ENCODE measurements at regions not wholly inside any gene's neighbourhood (a gene's known extent, or its start where the extent isn't known, plus 50 kb on each side); places are given as distances from the start of the nearest gene placed in this dataset.

- Mint-ChIP-seq H3K4me3 (no peak overlapping the region), H3K27ac (no peak overlapping the region), H3K36me3 (ENCODE audit: insufficient read depth in 1 of 3, low read depth in 3 of 3) (no peaks in the 10 kb centered on the region), H3K27me3 (ENCODE audit: low read depth) (no peaks in the 10 kb centered on the region; the same call in 1 of the 2 replicates), H3K9me3 (peaks cover 0 to 2% of the 10 kb centered on the region in 2 experiments; a peak in 3 of 5 replicates), H3K4me1 (no peaks in the 10 kb centered on the region)
- H3K14ac ChIP-seq (ENCODE audit: insufficient read depth, low read length) = no peak overlapping the region
- H3K56ac ChIP-seq (ENCODE audit: insufficient read length, low read depth, low read length) = no peak overlapping the region
- no peaks in the 10 kb centered on the region for H3K9me3 ChIP-seq (ENCODE audit: control insufficient read depth, low read depth, low read length)
- no peak overlapping the region for H2AK5ac ChIP-seq (ENCODE audit: insufficient read length, low read length)
- H3K4me2 ChIP-seq (ENCODE audit: insufficient read depth, insufficient read length, low read length) = no peak overlapping the region
- no peaks in the 10 kb centered on the region for H3K4me1 ChIP-seq (ENCODE audit: insufficient read depth, low read length)
- H2BK12ac ChIP-seq (ENCODE audit: insufficient read length, low read depth, low read length) = no peak overlapping the region
- no peaks in the 10 kb centered on the region for H4K20me1 ChIP-seq (ENCODE audit: control insufficient read depth, insufficient read depth, insufficient read length)
- no peak overlapping the region for H3T11ph ChIP-seq (ENCODE audit: low read length)
- no peak overlapping the region for H2BK15ac ChIP-seq (ENCODE audit: low read depth, low read length)
- no peak overlapping the region for H4K8ac ChIP-seq (replicated peaks; ENCODE audit: insufficient read length, low read depth, low read length)
- no peaks in the 10 kb centered on the region for H3K27me3 ChIP-seq (ENCODE audit: insufficient read depth, low read length)
- DNase-seq = no peak
- no peak overlapping the region for H3K18ac ChIP-seq (ENCODE audit: insufficient read length, low read depth, low read length)
- no CpG with 5 or more reads among the region's 6 CpGs for WGBS (ENCODE audit: extremely low coverage, insufficient read length, low lambda C conversion rate)
- no peak overlapping the region for H3K23ac ChIP-seq (ENCODE audit: insufficient read length, low read depth, low read length)
- no peaks in the 10 kb centered on the region for H3K79me1 ChIP-seq (ENCODE audit: insufficient read depth, low read depth, low read length, poor library complexity, severe bottlenecking)
- H3K23me2 ChIP-seq (ENCODE audit: insufficient read length, low read depth, low read length, poor library complexity, severe bottlenecking) = no peaks in the 10 kb centered on the region
- H4K5ac ChIP-seq (ENCODE audit: insufficient read length, low read depth, low read length) = no peak overlapping the region
- TF ChIP-seq, protein P1, sequence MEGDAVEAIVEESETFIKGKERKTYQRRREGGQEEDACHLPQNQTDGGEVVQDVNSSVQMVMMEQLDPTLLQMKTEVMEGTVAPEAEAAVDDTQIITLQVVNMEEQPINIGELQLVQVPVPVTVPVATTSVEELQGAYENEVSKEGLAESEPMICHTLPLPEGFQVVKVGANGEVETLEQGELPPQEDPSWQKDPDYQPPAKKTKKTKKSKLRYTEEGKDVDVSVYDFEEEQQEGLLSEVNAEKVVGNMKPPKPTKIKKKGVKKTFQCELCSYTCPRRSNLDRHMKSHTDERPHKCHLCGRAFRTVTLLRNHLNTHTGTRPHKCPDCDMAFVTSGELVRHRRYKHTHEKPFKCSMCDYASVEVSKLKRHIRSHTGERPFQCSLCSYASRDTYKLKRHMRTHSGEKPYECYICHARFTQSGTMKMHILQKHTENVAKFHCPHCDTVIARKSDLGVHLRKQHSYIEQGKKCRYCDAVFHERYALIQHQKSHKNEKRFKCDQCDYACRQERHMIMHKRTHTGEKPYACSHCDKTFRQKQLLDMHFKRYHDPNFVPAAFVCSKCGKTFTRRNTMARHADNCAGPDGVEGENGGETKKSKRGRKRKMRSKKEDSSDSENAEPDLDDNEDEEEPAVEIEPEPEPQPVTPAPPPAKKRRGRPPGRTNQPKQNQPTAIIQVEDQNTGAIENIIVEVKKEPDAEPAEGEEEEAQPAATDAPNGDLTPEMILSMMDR (conservative IDR thresholded peaks at IDR 0.05) = no peak
- H2BK120ac ChIP-seq (ENCODE audit: low read depth, low read length, poor library complexity, severe bottlenecking) = no peak overlapping the region
- H2BK5ac ChIP-seq (ENCODE audit: insufficient read length, low read length) = no peak overlapping the region
- no peaks in the 10 kb centered on the region for H3K79me2 ChIP-seq (ENCODE audit: insufficient read depth, low read length)
- H2BK20ac ChIP-seq (ENCODE audit: low read depth, low read length, poor library complexity, severe bottlenecking) = no peak overlapping the region
- H2AFZ ChIP-seq (ENCODE audit: low read length) = no peak overlapping the region
- H3K27ac ChIP-seq (ENCODE audit: insufficient read length, low read depth, low read length) = no peak overlapping the region
- H3K4ac ChIP-seq (ENCODE audit: low read depth, low read length) = no peak overlapping the region
- no peak overlapping the region for H4K91ac ChIP-seq (ENCODE audit: insufficient read length, low read depth, low read length)
- H3K9ac ChIP-seq (ENCODE audit: extremely low read depth, insufficient read length, low read length) = no peak overlapping the region
Measured at GRCh38 chr6:9002833-9003232, 567.5 kb upstream of the SLC35B3 start.

Measured in H9 (cell line).